A549 (cell line): ENCODE measurements at regions not wholly inside any gene's neighbourhood (a gene's known extent, or its start where the extent isn't known, plus 50 kb on each side); places are given as distances from the start of the nearest gene placed in this dataset.
"Not testable (repeated sequence)": the region's sequence is repeated elsewhere in the genome, so short reads cannot be mapped to it uniquely, and the experiment has no call there.

Experiments used
- CTCF ChIP-seq: fragments of >200 bp; sonication (Bioruptor Twin); formaldehyde crosslinking; IDR thresholded peaks from 3 replicates; pipeline ENCODE4 v1.5.1; 2016
- JUNB ChIP-seq: fragments of >200 bp; sonication (Bioruptor Twin); formaldehyde crosslinking; IDR thresholded peaks from 2 replicates; pipeline ENCODE4 v1.6.1; 2016

GRCh38 chr1:242880022-242880421, 355.5 kb upstream of the PLD5 start:
- TF ChIP-seq CTCF, JUNB: not testable (repeated sequence)
